ENCODE measurements at regions not wholly inside any gene's neighbourhood (a gene's known extent, or its start where the extent isn't known, plus 50 kb on each side); places are given as distances from the start of the nearest gene placed in this dataset.
"Not testable (repeated sequence)": the region's sequence is repeated elsewhere in the genome, so short reads cannot be mapped to it uniquely, and the experiment has no call there.

- no peak overlapping the region for H3K4me3 ChIP-seq (ENCODE audit: low read depth, low read length)
- no peak for TF ChIP-seq CTCF (IDR thresholded peaks at IDR 0.05; ENCODE audit: insufficient read depth, low read depth, low read length)
- DNase-seq (ENCODE audit: low read depth): no peak
Measured at GRCh38 chr1:185434721-185435120, 117.7 kb upstream of the IVNS1ABP start.

GRCh38 chr1:185433667-185434066 is 116.6 kb upstream of the IVNS1ABP start:
- DNase-seq (ENCODE audit: low read depth): no peak
- no peak for TF ChIP-seq CTCF (IDR thresholded peaks at IDR 0.05; ENCODE audit: insufficient read depth, low read depth, low read length)
- no peak overlapping the region for H3K4me3 ChIP-seq (ENCODE audit: low read depth, low read length)

- no peak overlapping the region for H3K4me3 ChIP-seq (ENCODE audit: low read depth, low read length)
- no peak for TF ChIP-seq CTCF (IDR thresholded peaks at IDR 0.05; ENCODE audit: insufficient read depth, low read depth, low read length)
- DNase-seq (ENCODE audit: low read depth): no peak
Measured at GRCh38 chr1:185432948-185433347, 115.9 kb upstream of the IVNS1ABP start.

- H3K4me3 ChIP-seq (ENCODE audit: low read depth, low read length): no peak overlapping the region
- no peak for DNase-seq (ENCODE audit: low read depth)
- TF ChIP-seq CTCF (IDR thresholded peaks at IDR 0.05; ENCODE audit: insufficient read depth, low read depth, low read length): no peak
Measured at GRCh38 chr1:185431612-185432011, 114.6 kb upstream of the IVNS1ABP start.

GRCh38 chr1:185429668-185430067 is 112.6 kb upstream of the IVNS1ABP start:
- DNase-seq (ENCODE audit: low read depth); H3K4me3 ChIP-seq (ENCODE audit: low read depth, low read length): not testable (repeated sequence)

DNA sequence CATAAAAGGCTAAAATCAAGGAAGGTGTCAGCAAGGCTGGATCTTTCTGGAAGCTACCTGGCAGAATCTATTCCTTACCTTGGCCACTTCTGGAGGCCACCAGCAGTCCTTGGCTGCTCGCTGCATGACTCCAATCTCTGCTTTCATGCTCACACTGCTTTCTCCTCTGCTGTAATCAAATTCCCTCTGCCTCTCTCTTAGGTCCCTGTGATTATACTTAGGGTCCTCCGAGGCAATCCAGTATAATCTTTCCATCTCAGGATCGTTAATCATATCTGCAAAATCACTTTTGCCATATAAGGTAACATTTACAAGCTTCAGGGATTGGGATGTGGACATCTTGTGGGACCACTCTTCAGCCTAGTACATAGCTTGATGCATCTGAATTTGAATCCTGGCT is 110.7 kb upstream of the IVNS1ABP start:
- H3K4me3 ChIP-seq (ENCODE audit: low read depth, low read length): no peak overlapping the region
- DNase-seq (ENCODE audit: low read depth): no peak
- no peak for TF ChIP-seq CTCF (IDR thresholded peaks at IDR 0.05; ENCODE audit: insufficient read depth, low read depth, low read length)

DNA sequence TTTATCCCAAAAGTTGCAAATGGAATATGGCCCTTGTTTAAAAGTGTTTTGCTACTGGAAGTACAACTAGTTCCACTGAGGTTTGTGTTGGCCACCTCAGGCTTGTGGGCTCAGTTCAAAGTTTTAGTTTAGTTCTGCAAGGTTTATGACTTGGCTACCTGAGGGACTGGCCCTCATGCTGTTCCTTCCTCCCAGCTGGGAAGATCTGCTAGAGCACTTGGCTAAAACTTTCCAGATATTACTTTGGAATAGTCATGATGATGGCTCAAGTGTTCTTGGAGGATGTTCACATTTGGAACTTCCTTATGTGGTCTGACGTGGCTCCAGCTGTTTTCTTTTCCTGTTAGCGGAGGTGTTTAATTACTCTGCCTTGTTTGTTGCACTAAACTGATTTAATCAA is 110.2 kb upstream of the IVNS1ABP start:
- no peak for TF ChIP-seq CTCF (IDR thresholded peaks at IDR 0.05; ENCODE audit: insufficient read depth, low read depth, low read length)
- no peak overlapping the region for H3K4me3 ChIP-seq (ENCODE audit: low read depth, low read length)
- no peak for DNase-seq (ENCODE audit: low read depth)
